Neural progenitor cell (in vitro differentiated cells): ENCODE measurements at regions not wholly inside any gene's neighbourhood (a gene's known extent, or its start where the extent isn't known, plus 50 kb on each side); places are given as distances from the start of the nearest gene placed in this dataset.

Experiments
- EZH2 ChIP-seq: fragments of 200-600 bp; sonication (generic); IDR thresholded peaks from 2 replicates; pipeline ENCODE4 v1.6.1; 2017; ENCODE audit warnings: antibody characterized with exemption, mild to moderate bottlenecking, moderate library complexity
- EZH2phosphoT487 ChIP-seq: fragments of 200-600 bp; sonication (generic); IDR thresholded peaks from 2 replicates; pipeline ENCODE4 v1.6.1; 2017; ENCODE audit warnings: antibody characterized with exemption
- TF ChIP-seq, protein P1 (sequence below): fragments of 200-600 bp; sonication (generic); IDR thresholded peaks from 2 replicates; pipeline ENCODE4 v1.5.1; 2017; ENCODE audit warnings: antibody characterized with exemption, mild to moderate bottlenecking

DNA sequence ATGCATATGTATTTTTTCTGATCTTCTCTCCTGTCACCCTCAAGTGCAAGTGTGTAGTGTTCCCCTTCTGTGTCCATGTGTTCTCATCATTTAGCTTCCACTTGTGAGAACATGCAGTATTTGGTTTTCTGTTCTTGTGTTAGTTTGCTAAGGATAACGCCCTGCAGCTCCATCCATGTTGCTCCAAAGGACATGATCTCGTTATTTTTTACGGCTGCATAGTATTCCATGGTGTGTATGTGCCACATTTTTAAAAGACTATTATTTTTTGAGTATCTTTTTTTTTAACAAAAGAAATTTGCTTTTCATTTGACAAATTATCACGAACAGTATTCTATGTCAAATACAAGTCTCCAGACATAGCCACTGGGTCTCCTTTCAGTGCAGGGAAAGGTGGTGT lies 110.1 kb upstream of the ZNF746 start:
- TF ChIP-seq, protein P1, sequence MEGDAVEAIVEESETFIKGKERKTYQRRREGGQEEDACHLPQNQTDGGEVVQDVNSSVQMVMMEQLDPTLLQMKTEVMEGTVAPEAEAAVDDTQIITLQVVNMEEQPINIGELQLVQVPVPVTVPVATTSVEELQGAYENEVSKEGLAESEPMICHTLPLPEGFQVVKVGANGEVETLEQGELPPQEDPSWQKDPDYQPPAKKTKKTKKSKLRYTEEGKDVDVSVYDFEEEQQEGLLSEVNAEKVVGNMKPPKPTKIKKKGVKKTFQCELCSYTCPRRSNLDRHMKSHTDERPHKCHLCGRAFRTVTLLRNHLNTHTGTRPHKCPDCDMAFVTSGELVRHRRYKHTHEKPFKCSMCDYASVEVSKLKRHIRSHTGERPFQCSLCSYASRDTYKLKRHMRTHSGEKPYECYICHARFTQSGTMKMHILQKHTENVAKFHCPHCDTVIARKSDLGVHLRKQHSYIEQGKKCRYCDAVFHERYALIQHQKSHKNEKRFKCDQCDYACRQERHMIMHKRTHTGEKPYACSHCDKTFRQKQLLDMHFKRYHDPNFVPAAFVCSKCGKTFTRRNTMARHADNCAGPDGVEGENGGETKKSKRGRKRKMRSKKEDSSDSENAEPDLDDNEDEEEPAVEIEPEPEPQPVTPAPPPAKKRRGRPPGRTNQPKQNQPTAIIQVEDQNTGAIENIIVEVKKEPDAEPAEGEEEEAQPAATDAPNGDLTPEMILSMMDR = no peak
- TF ChIP-seq EZH2phosphoT487 (no peak), EZH2 (no peak)
